Breast epithelium (tissue), 3 donors: ENCODE measurements at regions not wholly inside any gene's neighbourhood (a gene's known extent, or its start where the extent isn't known, plus 50 kb on each side); places are given as distances from the start of the nearest gene placed in this dataset.

Source experiments
- POLR2AphosphoS5 ChIP-seq, 3 donors: sonication (generic); formaldehyde crosslinking; IDR thresholded peaks; one replicate each; pipeline ENCODE4 v1.6.1; 2017; ENCODE audit warnings: antibody characterized with exemption in 3 of 3
- TF ChIP-seq, protein P1 (sequence below), 3 donors: fragments of 450-650 bp; IDR thresholded peaks; one replicate each; pipeline ENCODE4 v1.5.1; 2016 to 2017; ENCODE audit warnings: antibody characterized with exemption in 3 of 3, mild to moderate bottlenecking in 3 of 3, moderate library complexity in 3 of 3

DNA sequence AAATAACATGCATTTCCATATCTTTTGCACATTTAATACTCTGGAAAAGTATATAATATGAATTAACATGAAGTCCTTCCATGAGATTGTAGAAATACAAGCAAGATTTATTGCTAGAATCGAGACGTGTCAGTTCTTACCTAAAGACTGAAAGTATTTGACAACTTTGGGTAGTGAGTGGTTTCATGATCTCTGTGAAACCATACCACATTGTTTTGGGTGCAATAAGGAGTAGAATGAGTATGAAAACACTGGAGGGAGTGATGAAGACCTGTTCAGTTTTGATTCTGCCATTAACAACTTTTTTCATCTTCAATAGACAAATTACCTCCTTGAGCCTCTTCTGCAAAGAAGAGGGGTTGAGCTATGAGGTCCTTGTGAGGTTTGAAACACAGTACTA lies 133.7 kb downstream of the NUDT12 start:
- TF ChIP-seq, protein P1, sequence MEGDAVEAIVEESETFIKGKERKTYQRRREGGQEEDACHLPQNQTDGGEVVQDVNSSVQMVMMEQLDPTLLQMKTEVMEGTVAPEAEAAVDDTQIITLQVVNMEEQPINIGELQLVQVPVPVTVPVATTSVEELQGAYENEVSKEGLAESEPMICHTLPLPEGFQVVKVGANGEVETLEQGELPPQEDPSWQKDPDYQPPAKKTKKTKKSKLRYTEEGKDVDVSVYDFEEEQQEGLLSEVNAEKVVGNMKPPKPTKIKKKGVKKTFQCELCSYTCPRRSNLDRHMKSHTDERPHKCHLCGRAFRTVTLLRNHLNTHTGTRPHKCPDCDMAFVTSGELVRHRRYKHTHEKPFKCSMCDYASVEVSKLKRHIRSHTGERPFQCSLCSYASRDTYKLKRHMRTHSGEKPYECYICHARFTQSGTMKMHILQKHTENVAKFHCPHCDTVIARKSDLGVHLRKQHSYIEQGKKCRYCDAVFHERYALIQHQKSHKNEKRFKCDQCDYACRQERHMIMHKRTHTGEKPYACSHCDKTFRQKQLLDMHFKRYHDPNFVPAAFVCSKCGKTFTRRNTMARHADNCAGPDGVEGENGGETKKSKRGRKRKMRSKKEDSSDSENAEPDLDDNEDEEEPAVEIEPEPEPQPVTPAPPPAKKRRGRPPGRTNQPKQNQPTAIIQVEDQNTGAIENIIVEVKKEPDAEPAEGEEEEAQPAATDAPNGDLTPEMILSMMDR (IDR thresholded peaks at IDR 0.05), result no peak
- no peak for TF ChIP-seq POLR2AphosphoS5 (IDR thresholded peaks at IDR 0.05)
